ENCODE measurements at regions not wholly inside any gene's neighbourhood (a gene's known extent, or its start where the extent isn't known, plus 50 kb on each side); places are given as distances from the start of the nearest gene placed in this dataset.
A peak's percentile ranks its signal among the peaks of the same experiment; 100 is the strongest.

DNA sequence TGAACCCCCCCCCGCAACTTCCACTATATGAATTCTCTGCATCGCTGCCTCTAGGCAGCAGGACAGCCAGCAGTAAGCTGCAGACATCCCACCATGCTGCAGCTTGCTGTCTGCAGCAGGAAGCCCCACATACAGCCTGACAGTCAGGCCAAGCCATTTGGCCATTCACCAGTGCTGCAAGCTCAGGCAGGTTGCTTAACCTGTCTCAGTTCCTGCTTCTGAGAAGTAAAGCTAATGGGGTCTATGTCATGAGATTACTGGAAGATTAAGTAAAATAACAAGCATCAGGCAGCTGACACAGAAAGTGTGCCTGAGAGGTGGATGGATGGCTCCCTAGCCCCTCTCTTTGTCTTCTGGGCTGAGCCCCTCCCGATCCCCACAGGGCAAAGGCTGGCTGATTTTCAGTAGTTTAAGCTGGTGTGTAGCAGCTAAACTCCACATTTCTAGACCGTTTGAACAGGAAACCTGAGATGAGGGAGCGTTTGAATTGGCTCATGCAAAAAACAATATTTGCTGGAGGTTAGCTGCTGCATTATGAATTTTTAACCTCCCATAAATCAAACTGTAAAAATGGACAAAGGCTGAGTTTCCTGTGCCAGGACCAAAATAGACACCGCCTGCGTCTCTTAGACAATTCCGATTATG lies 193.8 kb upstream of the ARL4C start:
- intact Hi-C loops (cut with DNase I): no loop called here
- DNase-seq (ENCODE audit: low spot score): no peak

DNA sequence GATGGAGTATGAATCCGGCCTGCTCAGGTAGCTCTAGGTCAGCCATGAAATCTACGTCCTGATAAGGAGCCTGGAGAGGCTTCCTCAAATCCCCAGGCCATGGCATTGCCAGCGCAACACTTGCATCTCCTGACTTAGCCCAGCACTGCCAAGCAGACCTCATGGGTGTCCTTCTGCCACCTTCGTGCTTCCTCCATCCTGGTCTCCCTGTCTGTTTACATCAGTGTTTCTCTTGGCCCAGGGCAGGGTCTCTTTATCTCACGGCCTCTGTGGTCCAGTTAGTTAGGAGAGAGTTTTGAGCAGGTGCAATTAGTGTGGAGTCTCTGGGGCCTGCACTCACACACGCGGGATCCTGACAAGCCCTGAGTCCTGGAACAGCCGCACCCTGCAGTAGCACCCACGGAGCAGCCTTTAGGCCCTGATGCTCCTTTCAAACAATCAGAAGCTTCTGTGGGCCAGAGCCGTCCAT lies 193.1 kb upstream of the ARL4C start:
- no peak for DNase-seq (ENCODE audit: low spot score)
- intact Hi-C loops (cut with DNase I): loop anchor here in 1 of 2 donors (5.0 to 10.0 kb wide), 2 partner anchors 1065 to 1468 kb away; no protein-coding TSS in a partner anchor

- no peak for DNase-seq (ENCODE audit: low spot score)
- intact Hi-C loops (cut with DNase I): loop anchor here in 1 of 2 donors (5.0 to 10.0 kb wide), 2 partner anchors 1063 to 1466 kb away; no protein-coding TSS in a partner anchor
Observed at GRCh38 chr2:234687718-234688475, 191.0 kb upstream of the ARL4C start.

GRCh38 chr2:234686088-234686890 lies 189.4 kb upstream of the ARL4C start:
- DNase-seq (ENCODE audit: low spot score): no peak
- intact Hi-C loops (cut with DNase I): loop anchor here in 1 of 2 donors (5.0 to 10.0 kb wide), 2 partner anchors 1061 to 1464 kb away; no protein-coding TSS in a partner anchor

DNA sequence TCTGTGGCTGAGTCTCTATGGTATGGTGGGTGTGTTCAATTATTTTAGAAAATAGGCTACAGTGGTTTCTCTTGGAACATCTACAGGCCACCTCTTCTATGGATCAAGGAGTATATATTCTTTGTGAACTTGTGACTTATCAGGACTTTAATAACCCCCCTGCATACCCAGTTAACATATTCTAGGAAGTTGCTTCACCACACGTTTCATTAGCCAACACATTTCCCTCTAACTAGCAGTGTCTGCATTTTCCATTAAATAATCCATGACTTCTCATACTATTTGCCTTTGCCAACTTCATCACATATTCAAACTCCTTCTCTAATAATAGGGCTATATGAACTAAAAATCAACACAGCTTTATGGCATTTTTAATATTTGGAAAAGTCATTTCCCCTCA lies 187.6 kb upstream of the ARL4C start:
- intact Hi-C loops (cut with DNase I): loop anchor here in 1 of 2 donors (10.0 kb wide), 1 partner anchor 1060 kb away; no protein-coding TSS in a partner anchor
- no peak for DNase-seq (ENCODE audit: low spot score)

GRCh38 chr2:234683950-234684349 lies 187.1 kb upstream of the ARL4C start:
- intact Hi-C loops (cut with DNase I): loop anchor here in 1 of 2 donors (10.0 kb wide), 1 partner anchor 1059 kb away; no protein-coding TSS in a partner anchor
- no peak for DNase-seq (ENCODE audit: low spot score)

DNA sequence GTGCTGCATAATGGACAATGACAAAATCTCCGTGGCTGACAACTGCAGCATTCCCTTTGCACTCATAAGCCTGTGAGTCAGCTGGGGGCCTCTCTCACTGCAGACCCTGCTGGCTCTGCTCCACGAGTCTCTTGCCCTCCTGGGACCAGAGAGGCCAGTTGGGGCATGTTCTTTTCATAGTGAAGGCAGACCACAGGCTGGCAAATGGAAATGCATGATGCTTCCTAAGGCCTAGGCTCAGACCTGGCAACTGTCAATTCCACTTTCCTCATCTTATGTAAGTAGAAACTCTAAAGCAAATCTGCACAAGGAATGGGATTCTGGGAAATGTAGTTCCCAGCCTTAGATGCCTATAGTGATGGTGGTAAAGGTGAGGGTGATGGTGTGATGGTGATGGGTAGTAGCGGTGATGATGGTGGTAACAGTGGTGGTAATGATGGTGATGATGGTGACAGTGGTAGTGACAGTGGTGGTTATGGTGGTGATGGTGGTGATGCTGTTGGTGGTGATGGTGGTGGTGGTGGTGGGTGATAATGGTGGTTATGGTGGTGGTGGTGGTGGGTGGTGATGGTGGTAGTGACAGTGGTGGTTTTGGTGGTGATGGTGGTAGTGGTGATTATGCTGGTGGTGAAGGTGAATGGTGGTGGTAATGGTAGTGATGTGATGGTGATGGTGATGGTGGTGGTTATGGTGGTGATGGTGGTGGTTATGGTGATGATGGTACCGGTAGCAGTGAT lies 185.8 kb upstream of the ARL4C start:
- intact Hi-C loops (cut with DNase I): loop anchor here in 1 of 2 donors (10.0 kb wide), 1 partner anchor 1058 kb away; no protein-coding TSS in a partner anchor
- DNase-seq (ENCODE audit: low spot score): no peak

DNA sequence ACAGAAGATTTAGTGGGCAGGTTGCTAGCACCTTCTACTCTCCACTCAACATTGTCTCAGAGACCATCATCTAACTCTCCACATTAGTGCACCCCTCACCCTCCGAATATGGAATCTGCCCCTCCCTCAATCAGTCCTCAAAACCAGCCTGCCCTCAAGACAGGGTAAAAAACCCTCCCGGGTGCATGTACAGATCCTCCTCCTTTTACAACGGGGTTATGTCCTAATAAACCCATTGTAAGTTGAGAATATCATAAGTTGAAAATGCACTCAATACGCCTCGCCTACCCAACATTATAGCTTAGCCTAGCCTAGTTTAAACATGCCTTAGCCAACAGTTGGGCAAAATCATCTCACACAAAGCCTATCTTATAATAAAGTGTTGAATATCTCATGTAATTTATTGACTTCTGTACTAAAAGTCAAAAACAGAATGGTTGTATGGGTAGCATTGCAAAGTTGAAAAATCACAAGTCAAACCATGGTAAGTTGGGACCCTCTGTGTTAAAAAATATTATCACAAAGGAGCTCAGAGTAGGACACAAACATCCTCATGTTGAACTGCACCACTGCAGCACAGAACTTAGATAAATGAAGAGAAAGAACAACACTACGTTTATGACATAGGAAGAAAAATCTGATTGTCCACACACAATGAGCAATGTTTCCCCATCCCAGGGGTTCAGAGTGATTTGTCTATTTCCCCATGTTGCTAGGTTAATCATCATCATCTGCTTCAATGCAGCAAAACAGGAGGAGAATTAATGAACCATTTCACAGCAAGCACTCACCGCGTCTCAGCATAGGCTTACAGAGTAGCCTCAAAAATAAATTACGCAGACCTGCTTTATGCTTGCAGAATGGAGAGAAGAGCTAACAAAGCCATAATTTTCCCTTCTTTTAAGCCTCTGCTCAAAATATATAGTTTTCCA lies 184.1 kb upstream of the ARL4C start:
- DNase-seq (ENCODE audit: low spot score): no peak
- intact Hi-C loops (cut with DNase I): loop anchor here in 1 of 2 donors (10.0 kb wide), 1 partner anchor 1056 kb away; no protein-coding TSS in a partner anchor

DNA sequence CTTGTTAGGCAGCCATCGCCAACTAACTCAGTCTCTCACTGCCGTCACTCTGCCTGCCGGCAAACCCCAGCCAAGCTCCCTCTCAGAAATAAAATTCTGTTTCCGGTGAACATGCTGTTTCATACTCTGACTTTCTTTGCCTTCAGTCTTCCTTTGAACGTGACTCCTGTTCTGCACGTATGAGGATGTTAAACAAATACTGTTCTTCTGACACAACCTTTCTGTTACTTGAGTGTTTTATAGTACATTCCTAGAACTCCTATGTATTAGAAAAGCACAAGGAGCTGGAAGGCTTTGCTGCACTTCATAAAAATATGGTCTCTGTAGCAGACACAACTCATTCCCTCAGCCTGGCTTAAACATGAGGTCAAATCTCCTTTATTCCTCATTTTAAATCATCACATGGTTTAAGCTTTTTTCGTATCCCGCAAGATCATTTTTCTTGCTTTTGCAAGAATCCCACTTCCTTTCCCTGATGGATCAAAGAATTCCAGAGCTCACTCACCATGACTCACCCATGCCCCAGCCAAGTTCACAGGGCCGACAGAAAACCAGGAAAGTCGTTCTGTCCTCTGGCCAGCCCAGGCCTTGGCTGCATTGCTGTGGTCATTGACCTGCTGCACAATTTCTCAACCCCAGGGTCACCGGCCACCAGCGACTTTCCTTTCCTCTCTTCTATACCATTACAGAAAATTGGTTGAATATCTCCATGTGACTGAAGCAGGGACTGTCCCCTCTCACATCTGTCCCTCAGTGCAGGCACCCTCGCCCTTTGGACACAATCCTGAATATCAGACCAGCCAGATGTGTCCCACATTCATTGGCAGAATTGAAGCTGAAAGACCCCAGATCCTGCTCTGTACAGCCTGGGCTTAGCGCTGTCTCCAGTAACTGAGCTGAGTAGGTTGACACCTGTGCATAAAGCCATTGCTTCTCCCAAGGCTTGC lies 183.1 kb upstream of the ARL4C start:
- intact Hi-C loops (cut with DNase I): loop anchor here in 1 of 2 donors (10.0 kb wide), 1 partner anchor 1055 kb away; no protein-coding TSS in a partner anchor
- peak; percentile 92 for DNase-seq (ENCODE audit: low spot score)

DNA sequence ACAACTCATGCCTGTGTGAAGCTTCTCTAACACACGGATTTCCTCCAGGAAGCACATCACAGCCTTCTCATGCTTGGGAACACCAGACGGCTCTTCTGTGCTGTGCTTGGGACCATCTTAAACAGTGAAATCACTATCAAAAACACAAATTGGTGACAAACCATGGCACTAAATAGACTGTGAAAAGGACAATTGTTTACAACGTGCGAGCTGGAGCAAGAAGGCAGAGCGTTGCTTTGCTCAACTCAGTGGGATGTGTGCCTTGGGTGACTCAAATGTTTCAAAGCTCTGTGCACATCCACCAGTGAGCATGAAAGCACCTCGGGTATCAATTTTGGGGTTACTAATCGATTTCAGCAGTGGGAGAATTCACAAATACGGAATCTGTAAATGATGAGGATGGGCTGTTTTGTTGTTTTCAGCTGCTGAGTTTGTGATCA lies 182.4 kb upstream of the ARL4C start:
- intact Hi-C loops (cut with DNase I): no loop called here
- DNase-seq (ENCODE audit: low spot score): no peak

DNA sequence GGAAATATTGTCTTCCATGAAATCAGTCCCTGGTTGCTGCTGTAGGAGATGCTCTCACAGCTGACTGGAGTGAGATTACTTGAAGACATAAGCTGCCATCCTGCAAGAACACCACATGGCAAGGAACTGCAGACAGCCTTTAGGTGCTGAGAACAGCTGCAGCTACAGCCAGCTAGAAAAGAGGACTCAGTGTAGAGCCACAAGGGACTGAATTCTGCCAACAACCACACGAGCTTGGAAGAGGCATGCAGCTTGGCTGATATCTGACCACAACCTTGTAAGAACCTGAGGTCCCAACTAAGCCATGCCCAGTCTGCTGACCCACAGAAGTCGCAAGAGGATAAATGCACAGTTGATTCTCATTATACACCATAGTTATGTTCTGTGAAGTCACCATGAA lies 181.8 kb upstream of the ARL4C start:
- no peak for DNase-seq (ENCODE audit: low spot score)
- intact Hi-C loops (cut with DNase I): no loop called here

GRCh38 chr2:234677758-234678538 lies 181.1 kb upstream of the ARL4C start:
- no peak for DNase-seq (ENCODE audit: low spot score)
- intact Hi-C loops (cut with DNase I): no loop called here

DNA sequence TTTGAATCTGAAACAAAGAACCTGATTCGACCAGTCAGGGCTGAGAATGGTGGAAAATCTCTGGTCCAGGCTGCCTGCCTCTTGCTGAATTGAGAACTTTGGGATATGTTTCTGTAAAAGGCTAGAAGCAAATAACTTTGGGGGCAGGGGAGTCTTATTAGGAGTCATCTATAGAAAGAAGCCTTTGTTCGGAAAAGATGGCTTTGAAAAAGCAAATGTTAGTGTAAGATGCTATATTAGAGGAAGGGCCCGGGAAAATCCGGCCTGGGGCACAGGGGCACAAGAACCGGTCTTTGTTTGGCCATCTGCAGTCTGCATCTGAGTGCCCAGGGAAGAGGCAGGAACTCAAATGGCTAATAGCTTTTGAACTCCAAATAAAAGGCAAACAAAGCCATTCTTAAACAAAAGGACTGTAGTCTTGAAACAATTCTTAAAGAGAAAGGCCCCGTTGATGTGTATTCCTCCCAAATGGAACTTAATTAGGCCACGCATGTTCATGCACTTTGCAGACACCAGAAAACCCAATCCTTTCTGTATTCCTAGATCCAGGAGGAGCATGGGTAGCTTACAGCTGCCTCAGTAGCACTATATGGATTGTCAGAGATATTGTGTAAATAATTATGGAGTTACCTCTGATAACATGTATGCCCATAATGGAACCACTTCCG lies 180.0 kb upstream of the ARL4C start:
- intact Hi-C loops (cut with DNase I): no loop called here
- DNase-seq (ENCODE audit: low spot score): no peak

DNA sequence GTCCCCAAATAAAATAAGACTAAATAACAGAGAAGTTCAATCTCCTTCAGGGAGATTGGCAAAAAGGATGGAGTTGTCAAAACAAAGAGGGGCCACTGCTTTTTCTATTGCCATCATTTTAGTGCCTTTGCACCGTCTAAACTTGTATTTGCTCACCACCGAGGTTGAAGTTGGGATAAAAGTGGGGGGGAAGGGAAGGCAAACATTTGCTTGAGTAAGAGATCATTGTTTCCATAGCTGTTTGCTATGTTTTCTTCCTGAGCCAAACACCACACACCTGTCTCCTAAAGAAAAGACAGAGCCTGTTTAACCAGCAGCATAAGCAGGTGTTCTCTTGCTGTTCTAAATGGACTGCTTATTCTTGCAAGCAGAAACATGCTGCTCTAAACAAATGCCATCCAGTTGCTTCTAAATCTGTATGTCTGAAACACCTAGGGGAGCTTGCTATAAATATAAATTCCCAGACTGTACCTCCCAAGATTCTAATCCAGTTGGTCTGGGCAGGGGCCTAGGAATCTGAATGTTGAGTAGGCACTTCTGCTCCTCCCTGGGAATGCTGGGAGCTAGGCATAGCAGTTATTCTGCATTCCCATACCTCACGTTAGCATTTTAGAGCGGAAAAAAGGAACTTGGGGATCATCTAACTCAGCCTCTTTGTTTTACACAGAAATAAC lies 179.4 kb upstream of the ARL4C start:
- no peak for DNase-seq (ENCODE audit: low spot score)
- intact Hi-C loops (cut with DNase I): no loop called here

DNA sequence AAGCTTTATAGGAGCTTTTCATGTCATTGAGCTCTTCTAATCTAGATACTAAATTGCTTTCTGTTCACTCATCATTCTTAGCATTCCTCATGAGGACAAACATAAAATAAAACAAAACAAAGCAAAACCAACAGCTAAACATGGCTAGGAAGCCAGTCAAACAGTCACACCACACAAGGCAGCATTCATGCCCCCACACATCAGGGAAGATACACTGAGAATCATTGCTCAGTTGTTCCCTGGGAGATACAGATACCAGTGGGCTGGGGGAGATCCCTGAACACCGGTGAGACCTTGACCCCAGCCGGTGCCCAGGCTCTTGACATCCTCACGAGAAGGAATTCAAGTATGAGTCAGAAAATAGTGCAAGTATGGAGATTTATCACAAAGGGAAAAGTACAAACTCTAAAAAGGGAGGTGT lies 177.9 kb upstream of the ARL4C start:
- intact Hi-C loops (cut with DNase I): no loop called here

More for the DNA sequence above, 177.9 kb upstream of the ARL4C start:
- DNase-seq (ENCODE audit: low spot score): no peak
